Islet precursor cell (in vitro differentiated cells): ENCODE measurements at regions not wholly inside any gene's neighbourhood (a gene's known extent, or its start where the extent isn't known, plus 50 kb on each side); places are given as distances from the start of the nearest gene placed in this dataset.
"Not testable (repeated sequence)": the region's sequence is repeated elsewhere in the genome, so short reads cannot be mapped to it uniquely, and the experiment has no call there.

Experiments used
- DNase-seq: peaks from one replicate; pipeline ENCODE4 v3.0.0-alpha.2; 2018

GRCh38 chr9:39463696-39464095 lies 108.2 kb downstream of the SPATA31A1 start:
- DNase-seq = not testable (repeated sequence)

GRCh38 chr9:39464122-39464777 lies 108.8 kb downstream of the SPATA31A1 start:
- peak; percentile 90 for DNase-seq

- not testable (repeated sequence) for DNase-seq
These were observed 119.0 kb downstream of the SPATA31A1 start for GRCh38 chr9:39474499-39474898.

GRCh38 chr9:39483073-39483472 lies 127.6 kb downstream of the SPATA31A1 start:
- DNase-seq = not testable (repeated sequence)

- DNase-seq = not testable (repeated sequence)
These were observed 128.4 kb downstream of the SPATA31A1 start for GRCh38 chr9:39483880-39484279.

GRCh38 chr9:39484292-39484691 lies 128.8 kb downstream of the SPATA31A1 start:
- DNase-seq = not testable (repeated sequence)

GRCh38 chr9:39487477-39487876 lies 132.0 kb downstream of the SPATA31A1 start:
- DNase-seq = not testable (repeated sequence)

GRCh38 chr9:39496248-39496647 lies 140.8 kb downstream of the SPATA31A1 start:
- not testable (repeated sequence) for DNase-seq

GRCh38 chr9:39503178-39503577 lies 147.7 kb downstream of the SPATA31A1 start:
- DNase-seq = not testable (repeated sequence)

GRCh38 chr9:39527387-39528029 lies 172.0 kb downstream of the SPATA31A1 start:
- not testable (repeated sequence) for DNase-seq

- not testable (repeated sequence) for DNase-seq
These were observed 177.1 kb downstream of the SPATA31A1 start for GRCh38 chr9:39532597-39532996.

- not testable (repeated sequence) for DNase-seq
These were observed 177.7 kb downstream of the SPATA31A1 start for GRCh38 chr9:39533001-39533762.

GRCh38 chr9:39533763-39534548 lies 178.5 kb downstream of the SPATA31A1 start:
- not testable (repeated sequence) for DNase-seq

GRCh38 chr9:39534897-39535296 lies 179.4 kb downstream of the SPATA31A1 start:
- not testable (repeated sequence) for DNase-seq

GRCh38 chr9:39542157-39542556 lies 186.7 kb downstream of the SPATA31A1 start:
- not testable (repeated sequence) for DNase-seq

- DNase-seq = not testable (repeated sequence)
These were observed 189.6 kb downstream of the SPATA31A1 start for GRCh38 chr9:39545079-39545478.

- DNase-seq = not testable (repeated sequence)
These were observed 195.1 kb downstream of the SPATA31A1 start for GRCh38 chr9:39550573-39550972.

- peak; percentile 71 for DNase-seq
These were observed 196.1 kb downstream of the SPATA31A1 start for GRCh38 chr9:39551544-39551943.

- not testable (repeated sequence) for DNase-seq
These were observed 196.9 kb downstream of the SPATA31A1 start for GRCh38 chr9:39552242-39552881.

- DNase-seq = not testable (repeated sequence)
These were observed 198.9 kb downstream of the SPATA31A1 start for GRCh38 chr9:39554352-39554751.

GRCh38 chr9:39559384-39559783 lies 203.9 kb downstream of the SPATA31A1 start:
- DNase-seq = not testable (repeated sequence)

GRCh38 chr9:39566782-39567181 lies 211.3 kb downstream of the SPATA31A1 start:
- DNase-seq = peak; percentile 50
